GM23338 (cell line): ENCODE measurements at regions not wholly inside any gene's neighbourhood (a gene's known extent, or its start where the extent isn't known, plus 50 kb on each side); places are given as distances from the start of the nearest gene placed in this dataset.

Experiments used
- ATAC-seq: fragments of 200-7000 bp; cut with Tn5 transposase; 3 replicates; pipeline ENCODE4 v1.9.1; 2020
- DNase-seq: peaks from one replicate; pipeline ENCODE4 v3.0.0-alpha.2; 2015; ENCODE audit warnings: low spot score
- H2AFZ ChIP-seq: fragments of 200-600 bp; sonication (generic); 2 replicates; pipeline ENCODE4 v1.8.0; 2016; ENCODE audit warnings: antibody characterized with exemption, mild to moderate bottlenecking, moderate library complexity
- H3F3A ChIP-seq: fragments of 200-600 bp; sonication (generic); replicated peaks from 2 replicates; pipeline ENCODE4 v1.8.0; 2017; ENCODE audit warnings: antibody characterized with exemption, mixed run types, low read depth
- H3K27ac ChIP-seq: fragments of 200-600 bp; sonication (generic); 2 replicates; pipeline ENCODE4 v1.6.1; 2016; ENCODE audit warnings: low read depth
- H3K27me3 ChIP-seq: fragments of 200-600 bp; sonication (generic); 2 replicates; pipeline ENCODE4 v1.8.0; 2016; ENCODE audit warnings: mild to moderate bottlenecking, mixed run types, moderate library complexity; ENCODE audit not compliant: insufficient read depth
- H3K36me3 ChIP-seq: fragments of 200-600 bp; sonication (generic); 2 replicates; pipeline ENCODE4 v1.8.0; 2016; ENCODE audit warnings: mild to moderate bottlenecking; ENCODE audit not compliant: insufficient read depth
- H3K4me1 ChIP-seq: fragments of 200-600 bp; sonication (generic); 2 replicates; pipeline ENCODE4 v1.8.0; 2016; ENCODE audit warnings: mild to moderate bottlenecking, moderate library complexity; ENCODE audit not compliant: insufficient read depth
- H3K4me2 ChIP-seq: fragments of 200-600 bp; sonication (generic); 2 replicates; pipeline ENCODE4 v1.7.1; 2017; ENCODE audit warnings: mixed run types
- H3K4me3 ChIP-seq: fragments of 200-600 bp; sonication (generic); 2 replicates; pipeline ENCODE4 v1.6.1; 2016; ENCODE audit warnings: mixed run types
- H3K79me2 ChIP-seq: fragments of 200-600 bp; sonication (generic); replicated peaks from 2 replicates; pipeline ENCODE4 v1.8.0; 2017; ENCODE audit warnings: mild to moderate bottlenecking; ENCODE audit not compliant: insufficient read depth
- H3K9me2 ChIP-seq: fragments of 200-600 bp; sonication (generic); 2 replicates; pipeline ENCODE4 v1.8.0; 2017; ENCODE audit not compliant: insufficient read depth
- H4K20me1 ChIP-seq: fragments of 200-600 bp; sonication (generic); replicated peaks from 2 replicates; pipeline ENCODE4 v1.8.0; 2017; ENCODE audit warnings: mild to moderate bottlenecking; ENCODE audit not compliant: insufficient read depth
- H3K27ac Mint-ChIP-seq: 2 replicates; pipeline ENCODE4 v1.8.0; 2020; ENCODE audit warnings: inconsistent platforms, mild to moderate bottlenecking, moderate library complexity, mixed read lengths
- H3K27me3 Mint-ChIP-seq: 3 replicates; pipeline ENCODE4 v1.8.0; 2022; ENCODE audit warnings: low read depth, mild to moderate bottlenecking, moderate library complexity, mixed read lengths, inconsistent platforms; ENCODE audit not compliant: insufficient read depth, poor library complexity
- H3K36me3 Mint-ChIP-seq: 3 replicates; pipeline ENCODE4 v1.8.0; 2021; ENCODE audit warnings: low read depth, mild to moderate bottlenecking, inconsistent platforms, moderate library complexity, mixed read lengths
- H3K4me1 Mint-ChIP-seq: 3 replicates; pipeline ENCODE4 v1.8.0; 2020; ENCODE audit warnings: mild to moderate bottlenecking, inconsistent platforms, mixed read lengths
- H3K4me3 Mint-ChIP-seq: 3 replicates; pipeline ENCODE4 v1.8.0; 2021; ENCODE audit warnings: moderate library complexity, mild to moderate bottlenecking, inconsistent platforms, mixed read lengths
- H3K9me3 Mint-ChIP-seq: 3 replicates; pipeline ENCODE4 v1.8.0; 2020; ENCODE audit warnings: moderate library complexity, mild to moderate bottlenecking, inconsistent platforms, mixed read lengths
- CREB1 ChIP-seq: fragments of 250-450 bp; sonication (Bioruptor Pico); IDR thresholded peaks from 2 replicates; pipeline ENCODE4 v1.5.0; 2020; ENCODE audit warnings: low read depth, mild to moderate bottlenecking, moderate library complexity
- EZH2 ChIP-seq: fragments of 200-600 bp; sonication (generic); IDR thresholded peaks from one replicate; pipeline ENCODE4 v1.8.0; 2017; ENCODE audit warnings: antibody characterized with exemption, mild to moderate bottlenecking, low read depth; ENCODE audit not compliant: unreplicated experiment
- EZH2phosphoT487 ChIP-seq: fragments of 200-600 bp; sonication (generic); IDR thresholded peaks from one replicate; pipeline ENCODE4 v1.8.1; 2018; ENCODE audit warnings: antibody characterized with exemption; ENCODE audit not compliant: unreplicated experiment
- JUNB ChIP-seq: IDR thresholded peaks from one replicate; pipeline ENCODE4 v1.6.1; 2016; ENCODE audit warnings: antibody characterized with exemption; ENCODE audit not compliant: unreplicated experiment
- NANOG ChIP-seq: IDR thresholded peaks from 2 replicates; pipeline ENCODE4 v1.6.1; 2016; ENCODE audit warnings: antibody characterized with exemption, borderline replicate concordance
- POLR2AphosphoS5 ChIP-seq: IDR thresholded peaks from 2 replicates; pipeline ENCODE4 v1.6.1; 2016; ENCODE audit warnings: antibody characterized with exemption, low read depth
- STAT1 ChIP-seq: IDR thresholded peaks from one replicate; pipeline ENCODE4 v1.6.1; 2016; ENCODE audit warnings: antibody characterized with exemption; ENCODE audit not compliant: unreplicated experiment
- ZNF114 ChIP-seq: fragments of 250-450 bp; sonication (Bioruptor Pico); IDR thresholded peaks from 2 replicates; pipeline ENCODE4 v1.5.0; 2020; ENCODE audit warnings: mild to moderate bottlenecking, moderate library complexity
- ZNF331 ChIP-seq: fragments of 250-450 bp; sonication (Bioruptor Pico); IDR thresholded peaks from 2 replicates; pipeline ENCODE4 v1.5.0; 2020; ENCODE audit warnings: low read depth, mild to moderate bottlenecking, moderate library complexity
- TF ChIP-seq, protein P1 (sequence below): IDR thresholded peaks from 2 replicates; pipeline ENCODE4 v1.6.1; 2016; ENCODE audit warnings: antibody characterized with exemption
- TF ChIP-seq, protein P2 (sequence below): IDR thresholded peaks from one replicate; pipeline ENCODE4 v1.6.1; 2018; ENCODE audit warnings: antibody characterized with exemption; ENCODE audit not compliant: unreplicated experiment
- TF ChIP-seq, protein P3 (sequence below), 2 experiments: fragments of 200-600 bp in 1 of 2; sonication (generic) in 1 of 2; conservative IDR thresholded peaks; 2 replicates each; pipeline versions ENCODE4 v1.5.1 to v1.6.1; 2016 to 2017; ENCODE audit warnings: antibody characterized with exemption in 2 of 2, low read depth in 2 of 2, mild to moderate bottlenecking in 2 of 2, moderate library complexity in 1 of 2
- TF ChIP-seq, protein P4 (sequence below): fragments of 250-450 bp; sonication (Bioruptor Pico); IDR thresholded peaks from 2 replicates; pipeline ENCODE4 v1.5.0; 2020; ENCODE audit warnings: mild to moderate bottlenecking, moderate library complexity

DNA sequence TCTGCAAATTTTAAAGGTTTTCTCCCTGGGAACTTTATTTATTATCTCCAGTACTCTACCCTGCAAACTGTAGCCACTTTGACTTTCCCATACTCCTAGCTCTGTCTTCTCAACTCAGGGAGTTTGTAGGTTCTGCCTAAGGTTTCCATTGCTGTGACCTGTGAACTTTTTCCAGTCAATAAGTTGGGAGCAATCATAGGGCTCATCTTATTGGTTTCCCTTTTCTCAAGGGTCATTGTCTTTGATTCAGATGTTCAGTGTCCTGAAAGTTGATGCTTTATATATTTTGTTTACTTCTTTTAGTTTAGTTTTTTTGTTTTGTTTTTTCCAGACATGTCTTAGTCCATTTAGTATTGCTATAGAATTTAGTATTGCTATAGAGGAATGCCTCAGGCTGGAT lies 85.3 kb upstream of the NUDT6 start:
- H3K36me3 ChIP-seq, result peaks cover 13% of the 10 kb centered on the region; the same call in 1 of the 2 replicates
- Mint-ChIP-seq H3K36me3 (peaks cover 90% of the 10 kb centered on the region), H3K27ac (no peak overlapping the region), H3K4me3 (no peak overlapping the region), H3K9me3 (peaks cover 39% of the 10 kb centered on the region), H3K27me3 (peaks cover 4% of the 10 kb centered on the region), H3K4me1 (no peaks in the 10 kb centered on the region; the same call in 2 of the 3 replicates)
- ATAC-seq (no peak), DNase-seq (no peak)
- no peak overlapping the region for H3K4me2 ChIP-seq
- H3K27ac ChIP-seq, result no peak overlapping the region
- no peak overlapping the region for H3K4me3 ChIP-seq
- no peaks in the 10 kb centered on the region for H3K27me3 ChIP-seq
- H3F3A ChIP-seq, result no peaks in the 10 kb centered on the region
- H3K9me2 ChIP-seq, result no peaks in the 10 kb centered on the region; the same call in 1 of the 2 replicates
- H4K20me1 ChIP-seq, result no peaks in the 10 kb centered on the region
- no peak overlapping the region for H2AFZ ChIP-seq
- H3K4me1 ChIP-seq, result no peaks in the 10 kb centered on the region
- peaks cover 3% of the 10 kb centered on the region; the same call in 1 of the 2 replicates for H3K79me2 ChIP-seq
- no peak for TF ChIP-seq EZH2
- TF ChIP-seq POLR2AphosphoS5, result no peak
- TF ChIP-seq CREB1 (CRISPR knock-in tag), result no peak
- TF ChIP-seq, protein P1, sequence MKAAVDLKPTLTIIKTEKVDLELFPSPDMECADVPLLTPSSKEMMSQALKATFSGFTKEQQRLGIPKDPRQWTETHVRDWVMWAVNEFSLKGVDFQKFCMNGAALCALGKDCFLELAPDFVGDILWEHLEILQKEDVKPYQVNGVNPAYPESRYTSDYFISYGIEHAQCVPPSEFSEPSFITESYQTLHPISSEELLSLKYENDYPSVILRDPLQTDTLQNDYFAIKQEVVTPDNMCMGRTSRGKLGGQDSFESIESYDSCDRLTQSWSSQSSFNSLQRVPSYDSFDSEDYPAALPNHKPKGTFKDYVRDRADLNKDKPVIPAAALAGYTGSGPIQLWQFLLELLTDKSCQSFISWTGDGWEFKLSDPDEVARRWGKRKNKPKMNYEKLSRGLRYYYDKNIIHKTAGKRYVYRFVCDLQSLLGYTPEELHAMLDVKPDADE, result no peak
- TF ChIP-seq, protein P2, sequence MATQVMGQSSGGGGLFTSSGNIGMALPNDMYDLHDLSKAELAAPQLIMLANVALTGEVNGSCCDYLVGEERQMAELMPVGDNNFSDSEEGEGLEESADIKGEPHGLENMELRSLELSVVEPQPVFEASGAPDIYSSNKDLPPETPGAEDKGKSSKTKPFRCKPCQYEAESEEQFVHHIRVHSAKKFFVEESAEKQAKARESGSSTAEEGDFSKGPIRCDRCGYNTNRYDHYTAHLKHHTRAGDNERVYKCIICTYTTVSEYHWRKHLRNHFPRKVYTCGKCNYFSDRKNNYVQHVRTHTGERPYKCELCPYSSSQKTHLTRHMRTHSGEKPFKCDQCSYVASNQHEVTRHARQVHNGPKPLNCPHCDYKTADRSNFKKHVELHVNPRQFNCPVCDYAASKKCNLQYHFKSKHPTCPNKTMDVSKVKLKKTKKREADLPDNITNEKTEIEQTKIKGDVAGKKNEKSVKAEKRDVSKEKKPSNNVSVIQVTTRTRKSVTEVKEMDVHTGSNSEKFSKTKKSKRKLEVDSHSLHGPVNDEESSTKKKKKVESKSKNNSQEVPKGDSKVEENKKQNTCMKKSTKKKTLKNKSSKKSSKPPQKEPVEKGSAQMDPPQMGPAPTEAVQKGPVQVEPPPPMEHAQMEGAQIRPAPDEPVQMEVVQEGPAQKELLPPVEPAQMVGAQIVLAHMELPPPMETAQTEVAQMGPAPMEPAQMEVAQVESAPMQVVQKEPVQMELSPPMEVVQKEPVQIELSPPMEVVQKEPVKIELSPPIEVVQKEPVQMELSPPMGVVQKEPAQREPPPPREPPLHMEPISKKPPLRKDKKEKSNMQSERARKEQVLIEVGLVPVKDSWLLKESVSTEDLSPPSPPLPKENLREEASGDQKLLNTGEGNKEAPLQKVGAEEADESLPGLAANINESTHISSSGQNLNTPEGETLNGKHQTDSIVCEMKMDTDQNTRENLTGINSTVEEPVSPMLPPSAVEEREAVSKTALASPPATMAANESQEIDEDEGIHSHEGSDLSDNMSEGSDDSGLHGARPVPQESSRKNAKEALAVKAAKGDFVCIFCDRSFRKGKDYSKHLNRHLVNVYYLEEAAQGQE, result no peak
- no peak for TF ChIP-seq STAT1
- TF ChIP-seq, protein P3, sequence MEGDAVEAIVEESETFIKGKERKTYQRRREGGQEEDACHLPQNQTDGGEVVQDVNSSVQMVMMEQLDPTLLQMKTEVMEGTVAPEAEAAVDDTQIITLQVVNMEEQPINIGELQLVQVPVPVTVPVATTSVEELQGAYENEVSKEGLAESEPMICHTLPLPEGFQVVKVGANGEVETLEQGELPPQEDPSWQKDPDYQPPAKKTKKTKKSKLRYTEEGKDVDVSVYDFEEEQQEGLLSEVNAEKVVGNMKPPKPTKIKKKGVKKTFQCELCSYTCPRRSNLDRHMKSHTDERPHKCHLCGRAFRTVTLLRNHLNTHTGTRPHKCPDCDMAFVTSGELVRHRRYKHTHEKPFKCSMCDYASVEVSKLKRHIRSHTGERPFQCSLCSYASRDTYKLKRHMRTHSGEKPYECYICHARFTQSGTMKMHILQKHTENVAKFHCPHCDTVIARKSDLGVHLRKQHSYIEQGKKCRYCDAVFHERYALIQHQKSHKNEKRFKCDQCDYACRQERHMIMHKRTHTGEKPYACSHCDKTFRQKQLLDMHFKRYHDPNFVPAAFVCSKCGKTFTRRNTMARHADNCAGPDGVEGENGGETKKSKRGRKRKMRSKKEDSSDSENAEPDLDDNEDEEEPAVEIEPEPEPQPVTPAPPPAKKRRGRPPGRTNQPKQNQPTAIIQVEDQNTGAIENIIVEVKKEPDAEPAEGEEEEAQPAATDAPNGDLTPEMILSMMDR (conservative IDR thresholded peaks at IDR 0.05; ENCODE audit: low read depth in 2 of 2), result no peak
- TF ChIP-seq, protein P4, sequence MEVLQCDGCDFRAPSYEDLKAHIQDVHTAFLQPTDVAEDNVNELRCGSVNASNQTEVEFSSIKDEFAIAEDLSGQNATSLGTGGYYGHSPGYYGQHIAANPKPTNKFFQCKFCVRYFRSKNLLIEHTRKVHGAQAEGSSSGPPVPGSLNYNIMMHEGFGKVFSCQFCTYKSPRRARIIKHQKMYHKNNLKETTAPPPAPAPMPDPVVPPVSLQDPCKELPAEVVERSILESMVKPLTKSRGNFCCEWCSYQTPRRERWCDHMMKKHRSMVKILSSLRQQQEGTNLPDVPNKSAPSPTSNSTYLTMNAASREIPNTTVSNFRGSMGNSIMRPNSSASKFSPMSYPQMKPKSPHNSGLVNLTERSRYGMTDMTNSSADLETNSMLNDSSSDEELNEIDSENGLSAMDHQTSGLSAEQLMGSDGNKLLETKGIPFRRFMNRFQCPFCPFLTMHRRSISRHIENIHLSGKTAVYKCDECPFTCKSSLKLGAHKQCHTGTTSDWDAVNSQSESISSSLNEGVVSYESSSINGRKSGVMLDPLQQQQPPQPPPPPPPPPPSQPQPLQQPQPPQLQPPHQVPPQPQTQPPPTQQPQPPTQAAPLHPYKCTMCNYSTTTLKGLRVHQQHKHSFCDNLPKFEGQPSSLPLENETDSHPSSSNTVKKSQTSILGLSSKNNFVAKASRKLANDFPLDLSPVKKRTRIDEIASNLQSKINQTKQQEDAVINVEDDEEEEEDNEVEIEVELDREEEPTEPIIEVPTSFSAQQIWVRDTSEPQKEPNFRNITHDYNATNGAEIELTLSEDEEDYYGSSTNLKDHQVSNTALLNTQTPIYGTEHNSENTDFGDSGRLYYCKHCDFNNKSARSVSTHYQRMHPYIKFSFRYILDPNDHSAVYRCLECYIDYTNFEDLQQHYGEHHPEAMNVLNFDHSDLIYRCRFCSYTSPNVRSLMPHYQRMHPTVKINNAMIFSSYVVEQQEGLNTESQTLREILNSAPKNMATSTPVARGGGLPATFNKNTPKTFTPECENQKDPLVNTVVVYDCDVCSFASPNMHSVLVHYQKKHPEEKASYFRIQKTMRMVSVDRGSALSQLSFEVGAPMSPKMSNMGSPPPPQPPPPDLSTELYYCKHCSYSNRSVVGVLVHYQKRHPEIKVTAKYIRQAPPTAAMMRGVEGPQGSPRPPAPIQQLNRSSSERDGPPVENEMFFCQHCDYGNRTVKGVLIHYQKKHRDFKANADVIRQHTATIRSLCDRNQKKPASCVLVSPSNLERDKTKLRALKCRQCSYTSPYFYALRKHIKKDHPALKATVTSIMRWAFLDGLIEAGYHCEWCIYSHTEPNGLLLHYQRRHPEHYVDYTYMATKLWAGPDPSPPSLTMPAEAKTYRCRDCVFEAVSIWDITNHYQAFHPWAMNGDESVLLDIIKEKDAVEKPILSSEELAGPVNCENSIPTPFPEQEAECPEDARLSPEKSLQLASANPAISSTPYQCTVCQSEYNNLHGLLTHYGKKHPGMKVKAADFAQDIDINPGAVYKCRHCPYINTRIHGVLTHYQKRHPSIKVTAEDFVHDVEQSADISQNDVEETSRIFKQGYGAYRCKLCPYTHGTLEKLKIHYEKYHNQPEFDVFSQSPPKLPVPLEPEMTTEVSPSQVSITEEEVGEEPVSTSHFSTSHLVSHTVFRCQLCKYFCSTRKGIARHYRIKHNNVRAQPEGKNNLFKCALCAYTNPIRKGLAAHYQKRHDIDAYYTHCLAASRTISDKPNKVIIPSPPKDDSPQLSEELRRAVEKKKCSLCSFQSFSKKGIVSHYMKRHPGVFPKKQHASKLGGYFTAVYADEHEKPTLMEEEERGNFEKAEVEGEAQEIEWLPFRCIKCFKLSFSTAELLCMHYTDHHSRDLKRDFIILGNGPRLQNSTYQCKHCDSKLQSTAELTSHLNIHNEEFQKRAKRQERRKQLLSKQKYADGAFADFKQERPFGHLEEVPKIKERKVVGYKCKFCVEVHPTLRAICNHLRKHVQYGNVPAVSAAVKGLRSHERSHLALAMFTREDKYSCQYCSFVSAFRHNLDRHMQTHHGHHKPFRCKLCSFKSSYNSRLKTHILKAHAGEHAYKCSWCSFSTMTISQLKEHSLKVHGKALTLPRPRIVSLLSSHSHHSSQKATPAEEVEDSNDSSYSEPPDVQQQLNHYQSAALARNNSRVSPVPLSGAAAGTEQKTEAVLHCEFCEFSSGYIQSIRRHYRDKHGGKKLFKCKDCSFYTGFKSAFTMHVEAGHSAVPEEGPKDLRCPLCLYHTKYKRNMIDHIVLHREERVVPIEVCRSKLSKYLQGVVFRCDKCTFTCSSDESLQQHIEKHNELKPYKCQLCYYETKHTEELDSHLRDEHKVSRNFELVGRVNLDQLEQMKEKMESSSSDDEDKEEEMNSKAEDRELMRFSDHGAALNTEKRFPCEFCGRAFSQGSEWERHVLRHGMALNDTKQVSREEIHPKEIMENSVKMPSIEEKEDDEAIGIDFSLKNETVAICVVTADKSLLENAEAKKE (CRISPR knock-in tag), result no peak
- TF ChIP-seq NANOG, result no peak
- no peak for TF ChIP-seq EZH2phosphoT487
- no peak for TF ChIP-seq ZNF331 (CRISPR knock-in tag)
- no peak for TF ChIP-seq JUNB
- no peak for TF ChIP-seq ZNF114
